HG02943 (cell line): ENCODE measurements at regions not wholly inside any gene's neighbourhood (a gene's known extent, or its start where the extent isn't known, plus 50 kb on each side); places are given as distances from the start of the nearest gene placed in this dataset.

Source experiments
- ATAC-seq: cut with Tn5 transposase; IDR thresholded peaks from one replicate; pipeline ENCODE4 v1.9.1; 2021; ENCODE audit warnings: mild to moderate bottlenecking, low read depth, moderate library complexity; ENCODE audit not compliant: unreplicated experiment

GRCh38 chr15:62593681-62594399, 428.8 kb upstream of the C2CD4B start:
- no peak for ATAC-seq

GRCh38 chr15:62598217-62598616, 433.1 kb upstream of the C2CD4B start:
- no peak for ATAC-seq

GRCh38 chr15:62599791-62600777, 435.0 kb upstream of the C2CD4B start:
- ATAC-seq: no peak

GRCh38 chr15:62601777-62602545, 436.9 kb upstream of the C2CD4B start:
- no peak for ATAC-seq

GRCh38 chr15:62603742-62604141, 438.7 kb upstream of the C2CD4B start:
- ATAC-seq: no peak

GRCh38 chr15:62605282-62605681, 437.3 kb upstream of the TPM1 start:
- ATAC-seq: no peak

- ATAC-seq: no peak
Measured at GRCh38 chr15:62606376-62607113, 436.0 kb upstream of the TPM1 start.

GRCh38 chr15:62607114-62607462, 435.5 kb upstream of the TPM1 start:
- ATAC-seq: no peak

- ATAC-seq: no peak
Measured at GRCh38 chr15:62607643-62608042, 434.9 kb upstream of the TPM1 start.

- ATAC-seq: no peak
Measured at GRCh38 chr15:62608369-62608768, 434.2 kb upstream of the TPM1 start.

- no peak for ATAC-seq
Measured at GRCh38 chr15:62610265-62610869, 432.2 kb upstream of the TPM1 start.

- ATAC-seq: no peak
Measured at GRCh38 chr15:62611002-62611401, 431.5 kb upstream of the TPM1 start.

GRCh38 chr15:62612183-62612733, 430.3 kb upstream of the TPM1 start:
- no peak for ATAC-seq

GRCh38 chr15:62612771-62613170, 429.8 kb upstream of the TPM1 start:
- ATAC-seq: no peak

GRCh38 chr15:62616746-62617145, 425.8 kb upstream of the TPM1 start:
- no peak for ATAC-seq

GRCh38 chr15:62617741-62618140, 424.8 kb upstream of the TPM1 start:
- no peak for ATAC-seq

GRCh38 chr15:62618432-62618831, 424.1 kb upstream of the TPM1 start:
- no peak for ATAC-seq

GRCh38 chr15:62618846-62619504, 423.6 kb upstream of the TPM1 start:
- ATAC-seq: no peak

- ATAC-seq: no peak
Measured at GRCh38 chr15:62619526-62619925, 423.0 kb upstream of the TPM1 start.
